Small intestine (tissue), 7 donors: ENCODE measurements at regions not wholly inside any gene's neighbourhood (a gene's known extent, or its start where the extent isn't known, plus 50 kb on each side); places are given as distances from the start of the nearest gene placed in this dataset.

ENCODE experiments used
- DNase-seq, 2 donors: peaks; one replicate each; pipeline versions ENCODE4 v3.0.0 to v3.0.0-alpha.2; 2013
- FAIRE-seq: peaks from 2 replicates; lab custom pipeline; 2012; peaks lifted over from hg19 to GRCh38; lab: Jason Lieb, UNC
- H3K27ac ChIP-seq, 3 donors: one replicate each; pipeline ENCODE4 v1.5.1; 2013; ENCODE audit warnings: low read length in 2 of 3, mild to moderate bottlenecking in 2 of 3, control low read depth in 1 of 3, inconsistent platforms in 1 of 3, low read depth in 1 of 3, moderate library complexity in 1 of 3
- H3K27me3 ChIP-seq, 3 donors: one replicate each; pipeline ENCODE4 v1.6.1; 2013; ENCODE audit warnings: low read length in 3 of 3, inconsistent platforms in 1 of 3; ENCODE audit not compliant: control insufficient read depth in 3 of 3, insufficient read depth in 3 of 3
- H3K36me3 ChIP-seq, 3 donors: one replicate each; pipeline ENCODE4 v1.6.1; 2013; ENCODE audit warnings: low read length in 3 of 3, inconsistent platforms in 1 of 3, low read depth in 1 of 3, mild to moderate bottlenecking in 1 of 3, moderate library complexity in 1 of 3; ENCODE audit not compliant: control insufficient read depth in 3 of 3, insufficient read depth in 2 of 3
- H3K4me1 ChIP-seq, 3 donors: one replicate each; pipeline ENCODE4 v1.6.1; 2013; ENCODE audit warnings: low read length in 2 of 3, inconsistent platforms in 1 of 3, low read depth in 1 of 3, mild to moderate bottlenecking in 1 of 3, moderate library complexity in 1 of 3; ENCODE audit not compliant: control insufficient read depth in 3 of 3, insufficient read depth in 2 of 3
- H3K4me3 ChIP-seq, 3 donors: one replicate each; pipeline ENCODE4 v1.5.1; 2013; ENCODE audit warnings: low read length in 3 of 3, control low read depth in 1 of 3, inconsistent platforms in 1 of 3, low read depth in 1 of 3, mild to moderate bottlenecking in 1 of 3, moderate library complexity in 1 of 3
- H3K9me3 ChIP-seq, 2 donors: one replicate each; pipeline ENCODE4 v1.6.1; 2013; ENCODE audit warnings: low read depth in 1 of 2, low read length in 1 of 2; ENCODE audit not compliant: control insufficient read depth in 2 of 2, insufficient read depth in 1 of 2
- WGBS, 3 donors: extraction: QIAGEN DNeasy Blood & Tissue Kit; methylation state at CpG; one replicate each; pipeline ENCODE4 v1.1.7; 2013; 5-methylcytosine and 5-hydroxymethylcytosine counted together
- donor health status: healthy with polysubstance abuse.
- donor health status: control.
- donor health status: control.
- donor health status: Bipolar disorder and iron deficiency.
- donor health status: healthy.

DNA sequence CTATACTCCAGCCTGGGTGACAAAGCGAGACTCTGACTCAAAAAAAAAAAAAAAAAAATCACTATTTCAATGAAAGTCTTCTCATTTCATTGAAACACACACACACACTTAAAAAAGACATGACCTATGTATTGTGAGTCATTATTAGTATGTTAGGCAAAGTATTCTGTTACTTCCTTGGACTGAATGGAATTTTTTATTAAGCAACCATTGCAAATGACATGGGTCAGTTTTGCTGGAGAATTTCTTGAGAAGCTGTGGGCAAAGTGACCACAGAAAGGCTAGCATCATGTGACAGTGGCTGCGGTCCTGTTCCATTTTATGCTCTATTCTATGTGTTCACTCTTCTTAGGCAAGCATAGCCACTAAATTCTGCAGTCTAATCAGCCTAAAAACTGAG, 695.7 kb downstream of the TDRD15 start:
- H3K36me3 ChIP-seq: no peaks in the 10 kb centered on the region
- 79 to 92% (median 86%) methylated on average over 2 of the region's 2 CpGs for WGBS, 3 donors
- no peak for FAIRE-seq

DNA sequence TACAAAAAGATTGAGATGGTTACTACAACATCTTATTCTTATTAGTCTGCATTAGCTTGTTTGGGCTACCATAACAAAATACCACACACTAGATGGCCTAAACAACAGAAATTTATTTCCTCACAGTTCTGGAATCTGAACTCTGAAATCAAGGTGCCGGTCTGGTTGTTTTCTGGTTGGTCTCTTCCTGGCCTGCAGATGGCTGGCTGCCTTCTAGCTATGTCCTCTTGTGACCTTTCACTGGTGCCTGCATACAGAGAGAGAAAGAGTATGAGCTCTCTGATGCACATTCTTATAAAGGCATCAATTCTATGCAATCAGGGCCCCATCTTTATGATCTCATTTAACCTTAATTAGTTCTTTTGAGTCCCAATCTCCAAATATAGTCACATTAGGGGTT, 696.5 kb downstream of the TDRD15 start:
- 63 to 75% (median 68%) methylated on average over 1 of the region's 1 CpG for WGBS, 3 donors
- no peaks in the 10 kb centered on the region for H3K36me3 ChIP-seq
- H3K27ac ChIP-seq: no peak overlapping the region
- no peak overlapping the region for H3K4me3 ChIP-seq
- no peaks in the 10 kb centered on the region for H3K4me1 ChIP-seq
- H3K27me3 ChIP-seq: no peaks in the 10 kb centered on the region
- FAIRE-seq (no peak), DNase-seq (no peak)
- H3K9me3 ChIP-seq: peaks cover 0 to 2% of the 10 kb centered on the region in 2 donors

More for the DNA sequence above, 695.7 kb downstream of the TDRD15 start:
- H3K9me3 ChIP-seq: peaks cover 0 to 2% of the 10 kb centered on the region in 2 donors
- no peaks in the 10 kb centered on the region for H3K4me1 ChIP-seq
- H3K27ac ChIP-seq: no peak overlapping the region
- no peak for DNase-seq
- H3K27me3 ChIP-seq: no peaks in the 10 kb centered on the region
- H3K4me3 ChIP-seq: no peak overlapping the region

DNA sequence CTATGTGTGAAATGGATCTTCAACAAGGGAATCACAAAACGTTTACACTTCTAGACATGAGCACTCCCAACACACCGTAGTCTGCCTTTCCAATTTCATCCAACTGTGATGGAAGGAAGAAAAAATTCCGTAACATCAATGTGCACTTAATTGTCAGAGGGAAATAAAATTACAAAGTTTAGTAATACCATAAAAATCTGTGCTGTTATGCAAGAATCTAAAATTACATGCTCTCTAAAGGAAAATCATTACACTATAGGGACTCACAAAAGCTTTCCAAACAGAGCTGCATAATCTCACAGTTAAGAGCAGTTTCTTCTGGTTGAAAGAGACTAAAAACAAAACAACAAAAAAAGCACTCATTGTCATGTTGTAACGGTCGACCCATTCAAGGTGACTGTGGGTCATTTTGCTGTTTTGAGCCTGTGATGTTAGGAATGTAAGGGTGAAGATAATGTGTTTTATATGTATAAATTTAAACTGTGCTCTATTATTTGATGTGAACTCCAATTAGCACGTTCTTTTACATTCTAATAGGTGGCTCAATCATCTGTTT, 698.0 kb downstream of the TDRD15 start:
- Histone ChIP-seq H3K4me3 (no peak overlapping the region), H3K36me3 (no peaks in the 10 kb centered on the region), H3K27me3 (no peaks in the 10 kb centered on the region), H3K4me1 (no peaks in the 10 kb centered on the region), H3K27ac (no peak overlapping the region), H3K9me3 (peaks cover 0 to 2% of the 10 kb centered on the region in 2 donors)
- no peak for DNase-seq
- 42 to 50% (median 47%) methylated on average over 6 of the region's 6 CpGs for WGBS, 3 donors
- no peak for FAIRE-seq

DNA sequence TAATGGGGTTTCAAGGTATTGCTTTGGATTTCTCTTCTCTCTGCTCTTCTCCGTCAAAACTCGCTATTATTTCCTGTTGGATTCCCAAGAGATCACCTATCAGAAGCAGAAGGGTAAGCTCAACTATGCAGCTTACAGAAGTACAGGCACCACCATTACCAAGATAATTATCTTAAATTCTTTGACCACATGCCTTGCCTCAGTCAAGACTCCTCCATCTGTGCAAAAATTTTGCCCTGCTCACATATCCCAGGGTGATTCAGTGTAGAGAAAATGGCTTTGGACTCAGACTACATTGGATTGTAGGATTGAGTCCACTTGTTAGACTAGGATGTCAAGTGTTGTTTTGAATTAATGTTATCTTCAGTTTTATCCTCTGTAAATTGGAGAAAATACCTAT, 698.7 kb downstream of the TDRD15 start:
- 44 to 72% (median 52%) methylated on average over 2 of the region's 2 CpGs for WGBS, 3 donors
- Histone ChIP-seq H3K4me3 (no peak overlapping the region), H3K9me3 (peaks cover 0 to 2% of the 10 kb centered on the region in 2 donors), H3K27me3 (no peaks in the 10 kb centered on the region), H3K27ac (no peak overlapping the region), H3K4me1 (no peaks in the 10 kb centered on the region), H3K36me3 (no peaks in the 10 kb centered on the region)
- FAIRE-seq (no peak), DNase-seq (no peak)

DNA sequence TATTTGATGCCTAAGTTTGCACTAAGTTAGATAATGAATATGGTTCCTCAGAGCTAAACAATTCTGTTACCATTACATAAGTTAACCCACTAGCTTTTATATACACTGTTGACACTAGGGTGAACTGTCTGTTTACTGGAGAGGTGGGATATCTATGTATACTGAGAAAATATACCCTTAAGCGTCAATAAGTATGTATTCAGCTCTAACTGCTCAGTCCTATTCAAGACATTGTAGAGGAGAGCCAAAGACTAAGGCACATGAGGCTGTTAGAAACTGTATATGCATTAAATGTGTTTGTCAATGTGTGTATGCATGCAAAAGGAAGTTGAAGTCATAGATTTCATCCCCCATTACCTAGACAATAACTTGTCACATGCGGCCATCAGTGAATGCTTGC, 710.0 kb downstream of the TDRD15 start:
- no peak for DNase-seq
- Histone ChIP-seq H3K9me3 (no peaks in the 10 kb centered on the region), H3K27ac (no peak overlapping the region), H3K4me3 (no peak overlapping the region), H3K36me3 (no peaks in the 10 kb centered on the region), H3K4me1 (no peaks in the 10 kb centered on the region), H3K27me3 (no peaks in the 10 kb centered on the region)
- FAIRE-seq: no peak
- 84 to 87% (median 87%) methylated on average over 2 of the region's 2 CpGs for WGBS, 3 donors

DNA sequence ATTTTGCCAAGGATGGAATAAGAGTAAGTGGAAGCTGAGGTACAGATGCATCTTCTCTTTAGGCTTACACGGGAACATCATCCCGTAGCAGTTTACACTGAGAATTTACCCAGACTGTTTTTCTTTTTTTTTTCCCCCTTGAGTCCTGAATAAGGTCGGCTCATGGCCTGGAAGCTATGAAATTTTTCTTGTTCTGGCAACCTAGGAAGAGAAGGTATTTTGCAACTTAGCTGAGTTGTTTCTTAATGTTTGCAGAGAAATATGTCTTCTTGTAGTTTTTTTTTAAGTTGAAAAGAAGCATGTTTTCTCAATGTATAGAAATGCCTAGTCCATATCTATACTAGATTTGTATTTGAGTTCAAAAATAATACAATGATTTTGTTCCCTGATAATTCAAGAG, 712.5 kb downstream of the TDRD15 start:
- no peak overlapping the region for H3K4me3 ChIP-seq
- H3K36me3 ChIP-seq: no peaks in the 10 kb centered on the region
- 70 to 84% (median 74%) methylated on average over 3 of the region's 3 CpGs for WGBS, 3 donors
- DNase-seq (no peak), FAIRE-seq (no peak)
- no peaks in the 10 kb centered on the region for H3K27me3 ChIP-seq
- no peak overlapping the region for H3K27ac ChIP-seq
- no peaks in the 10 kb centered on the region for H3K9me3 ChIP-seq
- no peaks in the 10 kb centered on the region for H3K4me1 ChIP-seq

DNA sequence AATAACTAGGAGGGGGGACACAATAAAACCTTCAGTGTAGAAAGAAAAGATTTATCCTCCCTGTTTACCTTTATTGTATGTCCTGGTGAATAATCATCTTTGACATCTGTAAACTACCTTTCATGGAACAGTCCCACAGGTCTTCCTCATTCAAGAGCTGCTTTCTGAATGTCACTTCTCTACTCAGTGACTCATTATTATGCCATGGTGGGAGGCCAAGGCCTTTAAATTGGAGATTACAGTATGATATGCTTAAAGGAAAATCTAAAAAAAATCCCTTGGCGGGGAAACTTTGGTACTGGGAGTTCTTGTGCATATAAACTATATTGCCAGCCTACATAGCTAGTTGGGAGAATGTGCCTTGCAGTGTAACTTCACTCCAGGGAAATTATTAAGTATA, 713.0 kb downstream of the TDRD15 start:
- FAIRE-seq (no peak), DNase-seq (no peak)
- no peaks in the 10 kb centered on the region for H3K36me3 ChIP-seq
- H3K27me3 ChIP-seq: no peaks in the 10 kb centered on the region
- H3K4me1 ChIP-seq: no peaks in the 10 kb centered on the region
- no peak overlapping the region for H3K27ac ChIP-seq
- WGBS, 3 donors: 75 to 85% (median 76%) methylated on average over 1 of the region's 1 CpG
- H3K4me3 ChIP-seq: no peak overlapping the region
- no peaks in the 10 kb centered on the region for H3K9me3 ChIP-seq

DNA sequence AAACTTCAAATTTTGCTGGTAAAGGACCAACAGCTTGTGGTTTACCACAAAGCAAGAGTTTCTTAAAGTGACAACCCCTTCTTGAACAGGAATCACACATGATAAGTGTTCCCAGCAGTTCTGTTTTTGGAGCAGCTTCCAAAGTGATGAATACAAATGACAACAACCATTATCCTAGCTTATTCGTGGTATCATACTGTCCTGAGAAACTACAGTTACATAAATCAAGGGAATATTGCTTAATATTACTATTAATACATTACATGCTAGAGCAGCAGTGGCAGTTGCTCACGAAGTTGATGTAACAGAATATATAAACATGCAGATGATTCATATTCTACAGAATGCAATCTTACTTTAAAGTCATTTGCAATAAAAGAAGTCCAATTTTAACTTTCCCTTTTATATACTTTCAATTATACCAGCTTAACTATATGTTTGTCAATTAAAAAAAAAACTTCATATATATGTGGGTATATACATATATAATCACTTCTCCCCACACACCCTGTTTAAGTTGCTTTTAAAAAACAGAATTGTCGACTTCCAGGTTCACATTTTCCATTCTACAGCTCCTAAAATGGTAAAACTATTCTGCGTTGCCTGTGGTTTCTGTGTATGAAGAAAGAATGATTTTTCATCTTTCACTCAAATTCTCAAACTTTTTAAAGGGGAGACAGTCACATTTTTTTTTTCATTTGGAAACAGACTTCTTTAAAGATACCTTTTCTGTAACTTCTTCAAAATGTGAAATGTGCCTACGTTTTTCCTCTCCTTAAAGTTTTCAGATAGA, 713.6 kb downstream of the TDRD15 start:
- Histone ChIP-seq H3K4me3 (no peak overlapping the region), H3K27ac (no peak overlapping the region), H3K4me1 (no peaks in the 10 kb centered on the region), H3K27me3 (no peaks in the 10 kb centered on the region), H3K9me3 (no peaks in the 10 kb centered on the region), H3K36me3 (no peaks in the 10 kb centered on the region)
- DNase-seq (no peak), FAIRE-seq (no peak)
- WGBS, 3 donors: 55 to 56% (median 56%) methylated on average over 5 of the region's 5 CpGs
